Adrenal gland (tissue), 9 donors: ENCODE measurements at regions not wholly inside any gene's neighbourhood (a gene's known extent, or its start where the extent isn't known, plus 50 kb on each side); places are given as distances from the start of the nearest gene placed in this dataset.

Experiments used
- DNase-seq, 7 donors: peaks; one replicate each; pipeline ENCODE4 v3.0.0-alpha.2; 2019 to 2020
- H3K27ac ChIP-seq, 5 donors: fragments of 200-600 bp; sonication (generic) in 4 of 5; 1 replicate in 3 of 5; 2 replicates in 2 of 5; pipeline versions ENCODE4 v1.5.1 to v1.8.0; 2016 to 2020; ENCODE audit warnings: mild to moderate bottlenecking in 1 of 5
- H3K27me3 ChIP-seq: fragments of 200-600 bp; 2 replicates; pipeline ENCODE4 v1.8.0; 2021
- H3K36me3 ChIP-seq, 2 donors: fragments of 200-600 bp; replicated peaks in 1 of 2; 1 replicate in 1 of 2; 2 replicates in 1 of 2; pipeline versions ENCODE4 v1.5.1 to v1.8.0; 2018 to 2022
- H3K4me1 ChIP-seq, 2 donors: fragments of 200-600 bp; replicated peaks in 1 of 2; 1 replicate in 1 of 2; 2 replicates in 1 of 2; pipeline versions ENCODE4 v1.5.1 to v1.8.0; 2018 to 2021
- H3K4me3 ChIP-seq, 4 donors: fragments of 200-600 bp; sonication (generic) in 3 of 4; one replicate each; pipeline ENCODE4 v1.5.1; 2016 to 2018
- H3K9me3 ChIP-seq, 3 donors: fragments of 200-600 bp; sonication (generic) in 1 of 3; replicated peaks in 1 of 3; 1 replicate in 2 of 3; 2 replicates in 1 of 3; pipeline versions ENCODE4 v1.5.1 to v1.8.0; 2016 to 2021
- POLR2A ChIP-seq, 2 donors: fragments of 450-650 bp; IDR thresholded peaks; one replicate each; pipeline ENCODE4 v1.6.1; 2017; ENCODE audit warnings: antibody characterized with exemption in 2 of 2, mild to moderate bottlenecking in 2 of 2, moderate library complexity in 1 of 2
- WGBS, 4 donors: extraction: QIAGEN DNeasy Blood & Tissue Kit in 2 of 4; methylation state at CpG; one replicate each; pipeline versions ENCODE4 v1.1.5 to v1.1.7; 2013 to 2017; 5-methylcytosine and 5-hydroxymethylcytosine counted together
- intact Hi-C, 2 donors: fragments of 100-400 bp; cut with DNase I; formaldehyde crosslinking; loops; one replicate each; pipeline versions ENCODE4 v1.14.1 to v1.15.0; 2022 to 2023
- TF ChIP-seq, protein P1 (sequence below), 6 experiments: fragments of 450-650 bp in 4 of 6; fragments of 200-600 bp in 2 of 6; sonication (generic) in 1 of 6; IDR thresholded peaks; 1 replicate in 5 of 6; 2 replicates in 1 of 6; pipeline versions ENCODE4 v1.5.1 to v1.8.0; 2016 to 2021; ENCODE audit warnings: antibody characterized with exemption in 6 of 6, mild to moderate bottlenecking in 2 of 6, moderate library complexity in 1 of 6
- donor health status: healthy with polysubstance abuse.
- donor health status: Bipolar disorder and iron deficiency.
- donor health status: DM: yes; HTN: yes; CAD: no.
- donor health status: DM: no; HTN: no; CAD: no.
- donor health status: DM: no; HTN: no; CAD: no.

GRCh38 chr13:44118881-44119280, 239.2 kb downstream of the LACC1 start:
- intact Hi-C loops, result no loop called here
- no peak for TF ChIP-seq POLR2A (IDR thresholded peaks at IDR 0.05)
- TF ChIP-seq, protein P1, sequence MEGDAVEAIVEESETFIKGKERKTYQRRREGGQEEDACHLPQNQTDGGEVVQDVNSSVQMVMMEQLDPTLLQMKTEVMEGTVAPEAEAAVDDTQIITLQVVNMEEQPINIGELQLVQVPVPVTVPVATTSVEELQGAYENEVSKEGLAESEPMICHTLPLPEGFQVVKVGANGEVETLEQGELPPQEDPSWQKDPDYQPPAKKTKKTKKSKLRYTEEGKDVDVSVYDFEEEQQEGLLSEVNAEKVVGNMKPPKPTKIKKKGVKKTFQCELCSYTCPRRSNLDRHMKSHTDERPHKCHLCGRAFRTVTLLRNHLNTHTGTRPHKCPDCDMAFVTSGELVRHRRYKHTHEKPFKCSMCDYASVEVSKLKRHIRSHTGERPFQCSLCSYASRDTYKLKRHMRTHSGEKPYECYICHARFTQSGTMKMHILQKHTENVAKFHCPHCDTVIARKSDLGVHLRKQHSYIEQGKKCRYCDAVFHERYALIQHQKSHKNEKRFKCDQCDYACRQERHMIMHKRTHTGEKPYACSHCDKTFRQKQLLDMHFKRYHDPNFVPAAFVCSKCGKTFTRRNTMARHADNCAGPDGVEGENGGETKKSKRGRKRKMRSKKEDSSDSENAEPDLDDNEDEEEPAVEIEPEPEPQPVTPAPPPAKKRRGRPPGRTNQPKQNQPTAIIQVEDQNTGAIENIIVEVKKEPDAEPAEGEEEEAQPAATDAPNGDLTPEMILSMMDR (IDR thresholded peaks at IDR 0.05), result no peak
- no peaks in the 10 kb centered on the region for H3K9me3 ChIP-seq
- no peak overlapping the region for H3K4me3 ChIP-seq
- H3K27ac ChIP-seq, result no peak overlapping the region
- peaks cover 4 to 10% of the 10 kb centered on the region in 2 donors for H3K4me1 ChIP-seq
- DNase-seq, result no peak
- no peaks in the 10 kb centered on the region for H3K36me3 ChIP-seq
- no peaks in the 10 kb centered on the region for H3K27me3 ChIP-seq

DNA sequence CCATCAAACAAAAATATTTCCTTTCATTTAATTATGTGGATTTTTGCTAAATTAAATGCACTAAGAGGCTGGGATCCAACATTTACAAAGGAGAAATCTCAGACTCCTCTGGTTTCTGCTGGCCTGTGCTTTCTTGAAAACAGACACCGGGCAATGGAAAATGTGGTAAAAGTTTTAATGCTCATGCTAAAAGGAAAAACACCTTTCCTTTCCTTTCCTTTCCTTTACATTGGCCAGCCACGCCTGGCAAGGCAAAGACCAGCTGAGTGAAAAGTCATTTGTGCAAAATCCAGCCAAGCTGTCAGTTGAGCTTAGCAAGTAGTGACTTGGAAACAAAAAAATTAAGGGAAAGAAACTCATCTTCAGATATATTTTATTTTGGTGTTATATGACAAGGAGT, 240.3 kb downstream of the LACC1 start:
- Histone ChIP-seq H3K27ac (no peak overlapping the region), H3K27me3 (no peaks in the 10 kb centered on the region), H3K4me3 (no peak overlapping the region), H3K9me3 (no peaks in the 10 kb centered on the region), H3K4me1 (peaks cover 4 to 10% of the 10 kb centered on the region in 2 donors), H3K36me3 (no peaks in the 10 kb centered on the region)
- no peak for DNase-seq
- 89 to 92% (median 91%) methylated on average over 2 of the region's 2 CpGs for WGBS, 4 donors
- intact Hi-C loops, result no loop called here
- TF ChIP-seq, protein P1 (IDR thresholded peaks at IDR 0.05), result no peak
- TF ChIP-seq POLR2A (IDR thresholded peaks at IDR 0.05), result no peak

GRCh38 chr13:44120849-44121755, 241.4 kb downstream of the LACC1 start:
- intact Hi-C loops, result no loop called here
- Histone ChIP-seq H3K27ac (no peak overlapping the region), H3K9me3 (no peaks in the 10 kb centered on the region), H3K4me1 (peaks cover 4 to 10% of the 10 kb centered on the region in 2 donors), H3K36me3 (no peaks in the 10 kb centered on the region), H3K4me3 (no peak overlapping the region), H3K27me3 (no peaks in the 10 kb centered on the region)
- no peak for DNase-seq
- TF ChIP-seq, protein P1 (IDR thresholded peaks at IDR 0.05), result no peak
- TF ChIP-seq POLR2A (IDR thresholded peaks at IDR 0.05), result no peak
- WGBS, 4 donors, result 71 to 84% (median 81%) methylated on average over 9 of the region's 9 CpGs

GRCh38 chr13:44124352-44124751, 244.6 kb downstream of the LACC1 start:
- Histone ChIP-seq H3K27ac (no peak overlapping the region), H3K4me1 (peaks cover 0 to 4% of the 10 kb centered on the region in 2 donors), H3K36me3 (no peaks in the 10 kb centered on the region), H3K27me3 (no peaks in the 10 kb centered on the region), H3K9me3 (no peaks in the 10 kb centered on the region), H3K4me3 (no peak overlapping the region)
- intact Hi-C loops, result no loop called here
- no peak for TF ChIP-seq POLR2A (IDR thresholded peaks at IDR 0.05)
- TF ChIP-seq, protein P1 (IDR thresholded peaks at IDR 0.05), result no peak
- no peak for DNase-seq
- 86 to 92% (median 89%) methylated on average over 1 of the region's 1 CpG for WGBS, 4 donors
